Cerebellar cortex (tissue), 1 donor: ENCODE measurements at regions not wholly inside any gene's neighbourhood (a gene's known extent, or its start where the extent isn't known, plus 50 kb on each side); places are given as distances from the start of the nearest gene placed in this dataset.

Experiments used
- DNase-seq: peaks from one replicate; pipeline ENCODE4 v3.0.0-alpha.2; 2015; ENCODE audit warnings: low spot score

GRCh38 chr9:79501546-79501945 is 70.2 kb upstream of the TLE4 start:
- DNase-seq = no peak

- no peak for DNase-seq
Observed at GRCh38 chr9:79507801-79508200, 64.0 kb upstream of the TLE4 start.

- DNase-seq = no peak
Observed at GRCh38 chr9:79512251-79512650, 59.5 kb upstream of the TLE4 start.
